WTC11 (cell line): ENCODE measurements at regions not wholly inside any gene's neighbourhood (a gene's known extent, or its start where the extent isn't known, plus 50 kb on each side); places are given as distances from the start of the nearest gene placed in this dataset.

Source experiments
- CREB1 ChIP-seq: sonication (generic); formaldehyde crosslinking; IDR thresholded peaks from 2 replicates; pipeline ENCODE4 v1.8.0; 2023; ENCODE audit warnings: mild to moderate bottlenecking, missing genetic modification reagents
- NFE2L1 ChIP-seq: sonication (generic); formaldehyde crosslinking; IDR thresholded peaks from 2 replicates; pipeline ENCODE4 v1.8.1; 2023; ENCODE audit warnings: missing genetic modification reagents
- SP1 ChIP-seq: sonication (generic); formaldehyde crosslinking; conservative IDR thresholded peaks from 2 replicates; pipeline ENCODE4 v1.8.1; 2022; ENCODE audit warnings: missing genetic modification reagents
- TCF7 ChIP-seq: sonication (generic); formaldehyde crosslinking; IDR thresholded peaks from 2 replicates; pipeline ENCODE4 v1.8.0; 2022; ENCODE audit warnings: mild to moderate bottlenecking, low read depth, missing genetic modification reagents, moderate library complexity
- ZNF423 ChIP-seq: fragments of 250-450 bp; sonication (Bioruptor Pico); IDR thresholded peaks from 2 replicates; pipeline ENCODE4 v2.1.2; 2022; ENCODE audit warnings: mild to moderate bottlenecking, moderate library complexity
- TF ChIP-seq, protein P1 (sequence below): fragments of 200-600 bp; IDR thresholded peaks from 2 replicates; pipeline ENCODE4 v1.8.0; 2022; ENCODE audit warnings: antibody characterized with exemption
- TF ChIP-seq, protein P2 (sequence below): sonication (generic); formaldehyde crosslinking; IDR thresholded peaks from 2 replicates; pipeline ENCODE4 v1.8.1; 2022; ENCODE audit warnings: mild to moderate bottlenecking, missing genetic modification reagents, moderate library complexity, borderline replicate concordance
- TF ChIP-seq, protein P3 (sequence below): sonication (generic); formaldehyde crosslinking; IDR thresholded peaks from 2 replicates; pipeline ENCODE4 v1.8.0; 2022; ENCODE audit warnings: mild to moderate bottlenecking, missing genetic modification reagents
- TF ChIP-seq, protein P4 (sequence below): sonication (generic); formaldehyde crosslinking; IDR thresholded peaks from 2 replicates; pipeline ENCODE4 v1.8.0; 2022; ENCODE audit warnings: mild to moderate bottlenecking, missing genetic modification reagents

DNA sequence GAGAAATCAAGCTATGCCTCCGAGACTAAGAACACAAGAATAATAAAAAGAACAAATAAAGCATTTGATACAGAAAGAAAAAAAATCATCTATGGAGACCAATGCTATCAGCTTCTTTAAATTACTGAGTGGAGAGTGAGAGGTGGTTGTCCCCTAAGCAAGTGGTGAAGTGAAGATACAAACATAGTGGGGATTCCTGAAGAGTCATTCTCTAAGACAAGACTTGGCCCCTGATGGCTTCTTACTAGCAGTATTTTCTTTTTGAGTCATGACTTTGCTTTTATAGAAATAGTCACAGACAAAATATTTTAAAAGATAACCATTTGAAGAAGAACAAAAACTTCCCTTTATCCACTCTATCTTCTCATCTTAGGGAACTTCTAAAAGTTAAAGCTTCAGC is 261.4 kb upstream of the PRDM1 start:
- TF ChIP-seq, protein P1, sequence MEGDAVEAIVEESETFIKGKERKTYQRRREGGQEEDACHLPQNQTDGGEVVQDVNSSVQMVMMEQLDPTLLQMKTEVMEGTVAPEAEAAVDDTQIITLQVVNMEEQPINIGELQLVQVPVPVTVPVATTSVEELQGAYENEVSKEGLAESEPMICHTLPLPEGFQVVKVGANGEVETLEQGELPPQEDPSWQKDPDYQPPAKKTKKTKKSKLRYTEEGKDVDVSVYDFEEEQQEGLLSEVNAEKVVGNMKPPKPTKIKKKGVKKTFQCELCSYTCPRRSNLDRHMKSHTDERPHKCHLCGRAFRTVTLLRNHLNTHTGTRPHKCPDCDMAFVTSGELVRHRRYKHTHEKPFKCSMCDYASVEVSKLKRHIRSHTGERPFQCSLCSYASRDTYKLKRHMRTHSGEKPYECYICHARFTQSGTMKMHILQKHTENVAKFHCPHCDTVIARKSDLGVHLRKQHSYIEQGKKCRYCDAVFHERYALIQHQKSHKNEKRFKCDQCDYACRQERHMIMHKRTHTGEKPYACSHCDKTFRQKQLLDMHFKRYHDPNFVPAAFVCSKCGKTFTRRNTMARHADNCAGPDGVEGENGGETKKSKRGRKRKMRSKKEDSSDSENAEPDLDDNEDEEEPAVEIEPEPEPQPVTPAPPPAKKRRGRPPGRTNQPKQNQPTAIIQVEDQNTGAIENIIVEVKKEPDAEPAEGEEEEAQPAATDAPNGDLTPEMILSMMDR = no peak
- TF ChIP-seq, protein P2, sequence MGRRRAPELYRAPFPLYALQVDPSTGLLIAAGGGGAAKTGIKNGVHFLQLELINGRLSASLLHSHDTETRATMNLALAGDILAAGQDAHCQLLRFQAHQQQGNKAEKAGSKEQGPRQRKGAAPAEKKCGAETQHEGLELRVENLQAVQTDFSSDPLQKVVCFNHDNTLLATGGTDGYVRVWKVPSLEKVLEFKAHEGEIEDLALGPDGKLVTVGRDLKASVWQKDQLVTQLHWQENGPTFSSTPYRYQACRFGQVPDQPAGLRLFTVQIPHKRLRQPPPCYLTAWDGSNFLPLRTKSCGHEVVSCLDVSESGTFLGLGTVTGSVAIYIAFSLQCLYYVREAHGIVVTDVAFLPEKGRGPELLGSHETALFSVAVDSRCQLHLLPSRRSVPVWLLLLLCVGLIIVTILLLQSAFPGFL (CRISPR knock-in tag) = no peak
- no peak for TF ChIP-seq SP1 (CRISPR knock-in tag)
- no peak for TF ChIP-seq NFE2L1
- TF ChIP-seq, protein P3, sequence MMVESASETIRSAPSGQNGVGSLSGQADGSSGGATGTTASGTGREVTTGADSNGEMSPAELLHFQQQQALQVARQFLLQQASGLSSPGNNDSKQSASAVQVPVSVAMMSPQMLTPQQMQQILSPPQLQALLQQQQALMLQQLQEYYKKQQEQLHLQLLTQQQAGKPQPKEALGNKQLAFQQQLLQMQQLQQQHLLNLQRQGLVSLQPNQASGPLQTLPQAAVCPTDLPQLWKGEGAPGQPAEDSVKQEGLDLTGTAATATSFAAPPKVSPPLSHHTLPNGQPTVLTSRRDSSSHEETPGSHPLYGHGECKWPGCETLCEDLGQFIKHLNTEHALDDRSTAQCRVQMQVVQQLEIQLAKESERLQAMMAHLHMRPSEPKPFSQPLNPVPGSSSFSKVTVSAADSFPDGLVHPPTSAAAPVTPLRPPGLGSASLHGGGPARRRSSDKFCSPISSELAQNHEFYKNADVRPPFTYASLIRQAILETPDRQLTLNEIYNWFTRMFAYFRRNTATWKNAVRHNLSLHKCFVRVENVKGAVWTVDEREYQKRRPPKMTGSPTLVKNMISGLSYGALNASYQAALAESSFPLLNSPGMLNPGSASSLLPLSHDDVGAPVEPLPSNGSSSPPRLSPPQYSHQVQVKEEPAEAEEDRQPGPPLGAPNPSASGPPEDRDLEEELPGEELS (CRISPR knock-in tag) = no peak
- no peak for TF ChIP-seq CREB1 (CRISPR knock-in tag)
- TF ChIP-seq, protein P4, sequence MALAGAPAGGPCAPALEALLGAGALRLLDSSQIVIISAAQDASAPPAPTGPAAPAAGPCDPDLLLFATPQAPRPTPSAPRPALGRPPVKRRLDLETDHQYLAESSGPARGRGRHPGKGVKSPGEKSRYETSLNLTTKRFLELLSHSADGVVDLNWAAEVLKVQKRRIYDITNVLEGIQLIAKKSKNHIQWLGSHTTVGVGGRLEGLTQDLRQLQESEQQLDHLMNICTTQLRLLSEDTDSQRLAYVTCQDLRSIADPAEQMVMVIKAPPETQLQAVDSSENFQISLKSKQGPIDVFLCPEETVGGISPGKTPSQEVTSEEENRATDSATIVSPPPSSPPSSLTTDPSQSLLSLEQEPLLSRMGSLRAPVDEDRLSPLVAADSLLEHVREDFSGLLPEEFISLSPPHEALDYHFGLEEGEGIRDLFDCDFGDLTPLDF (CRISPR knock-in tag) = no peak
- TF ChIP-seq TCF7 (CRISPR knock-in tag) = no peak
- no peak for TF ChIP-seq ZNF423 (CRISPR knock-in tag)
